ENCODE measurements at regions not wholly inside any gene's neighbourhood (a gene's known extent, or its start where the extent isn't known, plus 50 kb on each side); places are given as distances from the start of the nearest gene placed in this dataset.

GRCh38 chr6:122524056-122524455 is 52.4 kb upstream of the SERINC1 start:
- intact Hi-C loops (cut with DNase I, micrococcal nuclease), result no loop called here
- DNase-seq, result no peak
- no peak for ATAC-seq

GRCh38 chr6:122530440-122531046 is 58.9 kb upstream of the SERINC1 start:
- intact Hi-C loops (cut with DNase I, micrococcal nuclease), result loop anchor here in 1 of 2 donors (5.0 kb wide), 1 partner anchor 148 kb away; no protein-coding TSS in a partner anchor
- ATAC-seq, result peak; percentile 94

GRCh38 chr6:122548281-122548680 is 61.9 kb upstream of the PKIB start:
- DNase-seq (no peak), ATAC-seq (no peak)
- intact Hi-C loops (cut with DNase I, micrococcal nuclease), result no loop called here

More at GRCh38 chr6:122530440-122531046, 58.9 kb upstream of the SERINC1 start:
- peak in 1 of 2 donors; percentile 39 for DNase-seq

DNA sequence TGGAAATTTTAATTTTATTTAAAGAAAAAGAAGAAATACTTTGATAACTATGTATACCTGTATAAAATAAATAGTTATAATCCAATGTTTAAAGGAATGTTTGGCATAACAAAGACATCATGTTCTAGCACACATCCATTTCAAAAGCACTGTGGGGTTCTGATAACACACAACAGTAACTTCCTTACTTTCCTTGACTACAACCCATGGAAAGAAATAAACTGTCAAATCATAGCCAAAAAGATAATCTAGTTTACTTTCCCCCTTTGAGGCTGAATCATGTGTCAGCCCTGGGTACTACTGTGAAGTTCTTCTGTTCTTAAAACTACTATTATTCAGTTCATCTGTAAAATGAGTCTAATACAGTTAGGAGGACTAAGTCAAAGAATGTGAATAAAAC is 61.4 kb upstream of the PKIB start:
- ATAC-seq (no peak), DNase-seq (no peak)
- intact Hi-C loops (cut with DNase I, micrococcal nuclease), result no loop called here

- ATAC-seq (no peak), DNase-seq (no peak)
- intact Hi-C loops (cut with DNase I, micrococcal nuclease), result no loop called here
Observed at GRCh38 chr6:122553697-122554096, 56.5 kb upstream of the PKIB start.

- intact Hi-C loops (cut with DNase I, micrococcal nuclease), result no loop called here
- no peak for DNase-seq
Observed at GRCh38 chr6:122555561-122555960, 54.6 kb upstream of the PKIB start.

DNA sequence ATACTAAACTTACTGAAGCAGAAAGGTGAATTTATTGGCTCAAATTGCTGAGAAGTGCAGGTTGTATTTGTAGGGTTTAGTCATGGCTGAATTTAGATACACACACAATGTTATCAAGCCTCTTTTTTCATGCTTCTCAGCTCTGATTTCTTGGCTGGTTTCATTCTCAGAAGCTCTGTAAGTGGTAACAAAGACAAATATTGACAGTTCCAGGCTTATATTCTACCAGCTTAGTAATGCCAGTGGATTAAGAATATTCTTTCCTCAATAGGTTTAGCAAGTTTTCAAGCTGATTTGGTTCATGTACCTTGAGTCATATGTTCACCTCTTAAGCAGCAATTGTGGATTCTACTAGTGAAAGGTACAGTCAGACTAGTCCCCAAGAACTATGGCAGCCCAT is 52.1 kb upstream of the PKIB start:
- intact Hi-C loops (cut with DNase I, micrococcal nuclease), result no loop called here
- ATAC-seq (no peak), DNase-seq (no peak)

More at GRCh38 chr6:122555561-122555960, 54.6 kb upstream of the PKIB start:
- ATAC-seq, result no peak

All from left colon (tissue), 2 donors.